HepG2 (cell line): ENCODE measurements at regions not wholly inside any gene's neighbourhood (a gene's known extent, or its start where the extent isn't known, plus 50 kb on each side); places are given as distances from the start of the nearest gene placed in this dataset.

Experiments used
- ATAC-seq: fragments of 200-7000 bp; cut with Tn5 transposase; 3 replicates; pipeline ENCODE4 v1.9.1; 2020; ENCODE audit warnings: mild to moderate bottlenecking, moderate library complexity
- BruUV-seq: library from RNA; stranded (reverse); fragments of 400-500 nt; replicated peaks from 2 replicates; lab custom pipeline; 2021; lab: Mats Ljungman, UMichigan
- CTCF ChIA-PET: fragments of 300-600 bp; formaldehyde crosslinking; extraction: SDS; loops from one replicate; lab custom pipeline; 2021; ENCODE audit warnings: low total read pairs, inconsistent platforms, low intra/inter-chr PET ratio; lab: Yijun Ruan, JAX
- POLR2A ChIA-PET: fragments of 350-600 bp; sonication (Branson Sonifier 250); formaldehyde crosslinking; loops from one replicate; lab custom pipeline; 2020; ENCODE audit warnings: antibody characterized with exemption, inconsistent platforms; lab: Yijun Ruan, JAX
- DNase-seq: peaks from one replicate; pipeline ENCODE4 v3.0.0-alpha.2; 2015; ENCODE audit warnings: low spot score
- FAIRE-seq: peaks from 3 replicates; lab custom pipeline; 2011; peaks lifted over from hg19 to GRCh38; lab: Jason Lieb, UNC
- H2AFZ ChIP-seq: one replicate; pipeline ENCODE4 v1.6.1; 2011; ENCODE audit warnings: low read length, inconsistent platforms
- H3K27ac ChIP-seq: fragments of 300-600 bp; 3 replicates; pipeline ENCODE4 v1.8.0; 2011; ENCODE audit warnings: mixed run types, mild to moderate bottlenecking, mixed read lengths, low read length, inconsistent platforms; ENCODE audit not compliant: insufficient read depth; ENCODE audit errors: extremely low read length
- H3K27me3 ChIP-seq, 2 experiments: fragments of 200-600 bp in 1 of 2; 2 replicates in 1 of 2; 3 replicates in 1 of 2; pipeline versions ENCODE4 v1.6.0 to v1.8.0; 2011; ENCODE audit warnings: low read length in 2 of 2, mild to moderate bottlenecking in 2 of 2, moderate library complexity in 2 of 2, inconsistent platforms in 1 of 2; ENCODE audit not compliant: insufficient read depth in 2 of 2, control insufficient read depth in 1 of 2
- H3K36me3 ChIP-seq, 2 experiments: fragments of 200-600 bp in 1 of 2; replicated peaks in 1 of 2; 2 replicates in 1 of 2; 3 replicates in 1 of 2; pipeline versions ENCODE4 v1.5.1 to v1.8.0; 2011; ENCODE audit warnings: low read length in 2 of 2, inconsistent platforms in 1 of 2; ENCODE audit not compliant: insufficient read depth in 2 of 2, control insufficient read depth in 1 of 2
- H3K4me1 ChIP-seq: 2 replicates; pipeline ENCODE4 v1.5.1; 2012; ENCODE audit warnings: low read length, inconsistent platforms; ENCODE audit not compliant: insufficient read depth
- H3K4me2 ChIP-seq: 2 replicates; pipeline ENCODE4 v1.6.0; 2011; ENCODE audit warnings: low read depth, low read length, inconsistent platforms
- H3K4me3 ChIP-seq, 3 experiments: fragments of 200-600 bp in 1 of 3; sonication (generic), shearing (Covaris generic) in 1 of 3; replicated peaks in 1 of 3; 2 replicates each; pipeline ENCODE4 v1.5.1; 2011 to 2016; ENCODE audit warnings: low read length in 3 of 3, inconsistent platforms in 2 of 3, low read depth in 2 of 3, mild to moderate bottlenecking in 2 of 3, control low read depth in 1 of 3, mixed read lengths in 1 of 3; ENCODE audit not compliant: insufficient read depth in 1 of 3
- H3K79me2 ChIP-seq: one replicate; pipeline ENCODE4 v1.6.1; 2011; ENCODE audit warnings: low read length, inconsistent platforms; ENCODE audit not compliant: insufficient read depth
- H3K9ac ChIP-seq: 2 replicates; pipeline ENCODE4 v1.6.0; 2011; ENCODE audit warnings: mild to moderate bottlenecking, low read depth, low read length, inconsistent platforms; ENCODE audit not compliant: insufficient read depth
- H3K9me3 ChIP-seq: 2 replicates; pipeline ENCODE4 v1.5.1; 2012; ENCODE audit warnings: mild to moderate bottlenecking, low read length
- H4K20me1 ChIP-seq: 2 replicates; pipeline ENCODE4 v1.6.0; 2011; ENCODE audit warnings: inconsistent platforms, mild to moderate bottlenecking, low read length, moderate library complexity; ENCODE audit not compliant: insufficient read depth
- DMTF1 ChIP-seq: sonication (generic); formaldehyde crosslinking; IDR thresholded peaks from 2 replicates; pipeline ENCODE4 v1.4.0; 2020; ENCODE audit warnings: mild to moderate bottlenecking, missing genetic modification reagents
- ETV5 ChIP-seq: IDR thresholded peaks from 2 replicates; pipeline ENCODE4 v1.6.1; 2018; ENCODE audit warnings: missing biosample characterization, missing genetic modification reagents, inconsistent platforms, borderline replicate concordance
- IKZF4 ChIP-seq: sonication (generic); formaldehyde crosslinking; IDR thresholded peaks from 2 replicates; pipeline ENCODE4 v1.5.1; 2020; ENCODE audit warnings: borderline replicate concordance, mild to moderate bottlenecking, low read depth, missing genetic modification reagents; ENCODE audit errors: not compliant biosample characterization
- IKZF5 ChIP-seq: IDR thresholded peaks from 2 replicates; pipeline ENCODE4 v1.6.1; 2018; ENCODE audit warnings: missing genetic modification reagents, mild to moderate bottlenecking, missing compliant biosample characterization
- MED8 ChIP-seq: sonication (generic); formaldehyde crosslinking; IDR thresholded peaks from 2 replicates; pipeline ENCODE4 v1.8.1; 2023; ENCODE audit warnings: mild to moderate bottlenecking, missing genetic modification reagents; ENCODE audit not compliant: insufficient replicate concordance
- POGK ChIP-seq: sonication (generic); formaldehyde crosslinking; conservative IDR thresholded peaks from 2 replicates; pipeline ENCODE4 v1.8.0; 2022; ENCODE audit warnings: mild to moderate bottlenecking, moderate library complexity, missing genetic modification reagents
- ZC3H13 ChIP-seq: sonication (generic); formaldehyde crosslinking; IDR thresholded peaks from 2 replicates; pipeline ENCODE4 v1.8.1; 2023; ENCODE audit warnings: mild to moderate bottlenecking, missing genetic modification reagents, moderate library complexity
- ZNF264 ChIP-seq: sonication (generic); formaldehyde crosslinking; IDR thresholded peaks from 2 replicates; pipeline ENCODE4 v1.4.0; 2020; ENCODE audit warnings: missing genetic modification reagents
- ZNF274 ChIP-seq: sonication (generic); formaldehyde crosslinking; IDR thresholded peaks from 2 replicates; pipeline ENCODE4 v1.5.1; 2020; ENCODE audit warnings: mild to moderate bottlenecking, missing genetic modification reagents
- ZNF382 ChIP-seq: sonication (generic); formaldehyde crosslinking; IDR thresholded peaks from 2 replicates; pipeline ENCODE4 v1.5.0; 2020; ENCODE audit warnings: missing genetic modification reagents, mild to moderate bottlenecking, borderline replicate concordance
- ZNF576 ChIP-seq: sonication (generic); formaldehyde crosslinking; IDR thresholded peaks from 2 replicates; pipeline ENCODE4 v1.4.0; 2020; ENCODE audit warnings: mild to moderate bottlenecking, missing genetic modification reagents
- ZNF629 ChIP-seq: sonication (generic); formaldehyde crosslinking; conservative IDR thresholded peaks from 2 replicates; pipeline ENCODE4 v1.5.0; 2020; ENCODE audit warnings: missing genetic modification reagents
- WGBS: methylation state at CpG from one replicate; pipeline ENCODE4 v1.1.6; 2017; ENCODE audit warnings: low lambda C conversion rate; 5-methylcytosine and 5-hydroxymethylcytosine counted together
- in situ Hi-C: cut with HindIII; loops from 2 replicates; pipeline ENCODE4 v1.10.0; 2017; ENCODE audit warnings: low pct_unique_long_range_greater_than_20kb; ENCODE audit not compliant: extremely low pct_ligation_motif_present
- intact Hi-C: fragments of 100-400 bp; cut with micrococcal nuclease; formaldehyde crosslinking; loops from one replicate; pipeline ENCODE4 v1.10.0; 2022; ENCODE audit not compliant: unreplicated experiment
- TF ChIP-seq, protein P1 (sequence below): sonication (generic); formaldehyde crosslinking; IDR thresholded peaks from 2 replicates; pipeline ENCODE4 v1.5.0; 2020; ENCODE audit warnings: mild to moderate bottlenecking, missing genetic modification reagents, moderate library complexity

DNA sequence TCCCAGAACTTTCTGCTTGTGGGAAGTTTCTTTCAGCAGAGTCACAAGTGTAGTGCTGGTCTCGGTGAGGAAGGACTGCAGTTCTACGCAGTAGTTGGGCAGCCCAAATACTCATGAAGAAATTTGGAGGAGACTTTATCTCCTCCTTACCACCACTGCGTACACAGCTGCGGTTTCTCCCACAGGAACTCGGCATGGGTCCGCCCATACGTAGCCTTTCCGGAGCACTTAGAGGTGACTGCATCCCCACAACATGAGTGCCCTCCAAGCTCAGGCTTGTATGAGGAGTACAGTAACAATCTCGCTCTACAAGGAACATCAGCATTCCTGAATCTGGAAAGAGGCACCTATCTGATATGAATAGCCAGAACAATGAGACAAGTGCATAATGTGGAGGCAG lies 549.2 kb upstream of the SEMA3D start:
- no peaks in the 10 kb centered on the region for H3K79me2 ChIP-seq
- no peak overlapping the region for H3K4me3 ChIP-seq
- H3K4me2 ChIP-seq, result no peak overlapping the region
- BruUV-seq, result no TSS peak
- 14% methylated on average over 2 of the region's 9 CpGs for WGBS
- no peak overlapping the region for H3K27ac ChIP-seq
- ATAC-seq (no peak), DNase-seq (no peak), FAIRE-seq (no peak)
- POLR2A ChIA-PET, result no interaction called here
- no peaks in the 10 kb centered on the region for H3K36me3 ChIP-seq
- H3K9me3 ChIP-seq, result no peaks in the 10 kb centered on the region
- no peaks in the 10 kb centered on the region for H3K27me3 ChIP-seq
- no peak overlapping the region for H2AFZ ChIP-seq
- intact Hi-C loops (no loop called here), in situ Hi-C loops (no loop called here)
- no peaks in the 10 kb centered on the region for H3K4me1 ChIP-seq
- H4K20me1 ChIP-seq, result no peaks in the 10 kb centered on the region
- no peak overlapping the region for H3K9ac ChIP-seq
- CTCF ChIA-PET, result no interaction called here
- TF ChIP-seq, protein P1, sequence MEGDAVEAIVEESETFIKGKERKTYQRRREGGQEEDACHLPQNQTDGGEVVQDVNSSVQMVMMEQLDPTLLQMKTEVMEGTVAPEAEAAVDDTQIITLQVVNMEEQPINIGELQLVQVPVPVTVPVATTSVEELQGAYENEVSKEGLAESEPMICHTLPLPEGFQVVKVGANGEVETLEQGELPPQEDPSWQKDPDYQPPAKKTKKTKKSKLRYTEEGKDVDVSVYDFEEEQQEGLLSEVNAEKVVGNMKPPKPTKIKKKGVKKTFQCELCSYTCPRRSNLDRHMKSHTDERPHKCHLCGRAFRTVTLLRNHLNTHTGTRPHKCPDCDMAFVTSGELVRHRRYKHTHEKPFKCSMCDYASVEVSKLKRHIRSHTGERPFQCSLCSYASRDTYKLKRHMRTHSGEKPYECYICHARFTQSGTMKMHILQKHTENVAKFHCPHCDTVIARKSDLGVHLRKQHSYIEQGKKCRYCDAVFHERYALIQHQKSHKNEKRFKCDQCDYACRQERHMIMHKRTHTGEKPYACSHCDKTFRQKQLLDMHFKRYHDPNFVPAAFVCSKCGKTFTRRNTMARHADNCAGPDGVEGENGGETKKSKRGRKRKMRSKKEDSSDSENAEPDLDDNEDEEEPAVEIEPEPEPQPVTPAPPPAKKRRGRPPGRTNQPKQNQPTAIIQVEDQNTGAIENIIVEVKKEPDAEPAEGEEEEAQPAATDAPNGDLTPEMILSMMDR (CRISPR knock-in tag), result no peak
- TF ChIP-seq ZNF382 (CRISPR knock-in tag) (no peak), MED8 (no peak), IKZF5 (CRISPR knock-in tag) (no peak), ZC3H13 (no peak), ZNF576 (CRISPR knock-in tag) (no peak), ETV5 (CRISPR knock-in tag) (no peak), IKZF4 (CRISPR knock-in tag) (no peak), DMTF1 (CRISPR knock-in tag) (no peak), POGK (CRISPR knock-in tag) (no peak), ZNF629 (CRISPR knock-in tag) (no peak), ZNF274 (no peak), ZNF264 (CRISPR knock-in tag) (no peak)
